Left kidney (tissue), 1 donor: ENCODE measurements at regions not wholly inside any gene's neighbourhood (a gene's known extent, or its start where the extent isn't known, plus 50 kb on each side); places are given as distances from the start of the nearest gene placed in this dataset.
A peak's percentile ranks its signal among the peaks of the same experiment; 100 is the strongest.

ENCODE experiments used
- DNase-seq: peaks from one replicate; pipeline ENCODE4 v3.0.0-alpha.2; 2013

DNA sequence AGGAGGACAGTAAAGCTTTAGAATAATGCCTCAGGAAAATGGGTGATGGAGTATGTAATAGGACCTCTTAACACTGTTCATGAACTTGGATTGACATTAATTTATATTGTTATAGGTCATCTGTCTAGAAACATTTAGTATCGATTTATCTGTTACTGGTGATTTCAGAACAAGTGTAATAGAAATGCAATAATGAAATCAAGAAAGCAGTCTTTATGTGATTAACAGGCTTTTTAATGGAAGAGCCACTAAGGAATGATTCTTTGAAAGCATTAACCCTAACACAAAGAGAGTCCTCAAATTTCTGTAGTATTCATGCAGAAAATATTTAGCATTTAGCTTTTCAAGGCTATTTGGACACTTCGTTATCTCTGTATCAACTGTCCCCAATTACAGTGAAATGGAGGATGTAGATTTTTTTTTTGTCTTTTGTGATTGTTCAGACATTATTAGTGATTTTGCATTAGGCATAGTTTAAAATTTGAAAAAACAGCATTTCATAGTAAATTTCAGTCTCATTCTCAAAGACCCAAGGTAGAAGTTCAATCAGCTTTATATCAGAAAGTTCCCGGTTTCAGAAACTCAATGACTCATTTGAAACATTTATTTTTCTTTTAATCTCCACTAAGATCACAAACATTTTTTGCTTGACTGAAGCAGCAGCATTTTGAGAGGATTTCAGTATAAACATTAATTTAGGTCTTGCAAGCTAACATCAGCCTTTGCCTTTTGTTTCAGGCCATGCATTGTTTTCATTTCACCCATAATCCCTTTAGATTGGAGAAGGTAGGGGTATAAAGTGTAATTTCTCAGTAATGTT is 56.3 kb downstream of the AGTR2 start:
- DNase-seq, result no peak

DNA sequence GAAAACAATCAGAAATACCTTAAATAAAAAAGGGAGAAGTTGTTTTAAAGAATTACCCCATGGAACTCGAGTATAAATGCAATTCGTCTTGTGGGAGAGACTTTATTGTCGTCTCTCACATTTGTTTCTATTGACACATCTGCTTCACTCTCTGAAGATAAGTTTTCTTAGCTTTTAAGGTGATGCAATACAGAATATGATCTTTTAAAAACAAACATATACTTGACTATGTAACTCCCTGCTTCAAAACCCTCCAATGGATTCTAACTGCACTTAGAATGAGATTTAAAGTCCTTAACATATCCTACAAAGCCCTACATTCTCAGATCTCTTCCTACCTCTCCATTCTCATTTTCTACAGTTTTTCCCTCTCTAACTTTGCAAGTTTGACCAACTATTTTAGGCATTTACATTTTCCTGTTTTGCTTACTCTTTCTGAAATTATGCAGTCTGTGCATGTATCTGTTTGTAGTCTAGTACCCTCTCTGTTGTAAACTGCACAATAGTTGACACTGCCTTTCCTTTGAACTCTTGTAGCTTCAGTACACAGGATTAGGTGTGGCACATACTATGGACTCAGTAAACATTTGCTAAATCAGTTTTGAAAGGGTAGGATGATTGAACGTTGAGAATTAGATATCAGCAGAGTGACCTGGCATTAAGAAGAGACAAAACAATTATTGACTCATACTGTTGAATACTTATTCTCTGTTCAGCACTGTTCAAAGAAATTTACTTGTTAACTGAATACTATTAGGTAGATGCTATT is 59.8 kb downstream of the AGTR2 start:
- DNase-seq, result no peak

- DNase-seq, result no peak
These were observed 62.3 kb downstream of the AGTR2 start for GRCh38 chrX:116232833-116233232.

- DNase-seq, result no peak
These were observed 66.1 kb downstream of the AGTR2 start for GRCh38 chrX:116236666-116237065.

GRCh38 chrX:116238093-116238492 is 67.5 kb downstream of the AGTR2 start:
- no peak for DNase-seq

- DNase-seq, result no peak
These were observed 68.2 kb downstream of the AGTR2 start for GRCh38 chrX:116238567-116239255.

GRCh38 chrX:116239944-116240840 is 69.6 kb downstream of the AGTR2 start:
- DNase-seq, result no peak

- DNase-seq, result no peak
These were observed 70.5 kb downstream of the AGTR2 start for GRCh38 chrX:116241001-116241400.

- DNase-seq, result no peak
These were observed 72.5 kb downstream of the AGTR2 start for GRCh38 chrX:116243039-116243438.

DNA sequence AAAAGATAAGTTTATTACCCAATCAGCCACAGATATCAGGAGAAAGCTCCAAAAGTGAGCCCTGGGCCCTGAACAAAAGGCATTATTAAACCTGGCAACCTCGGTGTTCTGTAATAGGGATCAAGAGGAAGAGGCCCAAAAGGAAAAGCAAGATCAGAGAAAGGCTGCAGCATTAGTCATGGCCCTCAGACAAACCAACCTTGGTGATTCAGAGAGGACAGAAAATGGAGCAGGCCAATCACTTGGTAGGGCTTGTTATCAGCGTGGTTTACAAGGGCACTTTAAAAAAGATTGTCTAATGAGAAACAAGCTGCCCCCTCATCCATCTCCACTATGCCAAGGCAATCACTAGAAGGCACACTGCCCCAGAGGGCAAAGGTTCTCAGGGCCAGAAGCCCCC is 75.7 kb downstream of the AGTR2 start:
- DNase-seq, result no peak

DNA sequence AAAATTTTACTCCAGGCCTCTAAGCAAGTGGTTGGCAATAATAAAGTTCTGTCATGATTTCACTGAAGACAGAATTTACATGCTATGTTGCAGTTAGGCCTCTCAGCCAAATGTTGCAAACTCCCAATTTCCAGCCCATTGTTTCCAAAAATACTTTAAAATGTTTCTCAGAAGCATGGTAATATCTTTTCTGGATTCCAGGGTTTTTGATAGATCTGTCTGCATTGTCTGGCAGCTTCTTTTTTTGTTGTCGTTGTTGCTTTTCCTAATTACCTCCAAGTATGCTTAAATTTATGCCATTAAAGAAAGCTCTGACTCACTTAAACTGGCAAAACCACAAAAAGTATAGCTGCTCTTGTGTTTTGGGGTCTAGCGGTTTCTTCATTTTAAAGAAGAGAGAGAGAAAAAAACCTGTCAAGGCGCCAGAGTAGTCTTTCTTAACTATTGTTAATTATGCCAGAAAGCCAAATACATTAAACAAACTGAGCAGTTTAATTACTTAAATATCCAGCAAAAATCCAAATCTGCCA is 97.0 kb downstream of the AGTR2 start:
- no peak for DNase-seq

DNA sequence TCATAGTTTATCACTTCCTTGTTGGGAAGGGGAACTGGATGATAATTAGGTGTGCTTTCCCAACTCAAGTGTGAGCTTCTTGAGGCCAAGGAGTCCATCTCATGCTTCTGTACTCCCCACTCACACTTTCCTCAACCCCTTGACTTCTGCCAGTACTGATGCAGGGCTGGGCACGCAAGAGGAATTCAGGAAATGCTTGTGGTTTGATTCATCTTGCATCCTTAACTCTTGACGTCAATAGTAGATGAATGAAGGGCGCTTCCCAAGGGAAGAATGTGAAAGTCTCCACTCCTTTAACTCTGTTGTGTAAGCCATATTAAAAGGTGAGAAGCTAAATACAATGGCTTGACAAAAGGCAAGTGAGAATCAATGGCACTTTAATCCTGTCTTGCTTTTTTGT is 101.8 kb downstream of the AGTR2 start:
- DNase-seq, result no peak

DNA sequence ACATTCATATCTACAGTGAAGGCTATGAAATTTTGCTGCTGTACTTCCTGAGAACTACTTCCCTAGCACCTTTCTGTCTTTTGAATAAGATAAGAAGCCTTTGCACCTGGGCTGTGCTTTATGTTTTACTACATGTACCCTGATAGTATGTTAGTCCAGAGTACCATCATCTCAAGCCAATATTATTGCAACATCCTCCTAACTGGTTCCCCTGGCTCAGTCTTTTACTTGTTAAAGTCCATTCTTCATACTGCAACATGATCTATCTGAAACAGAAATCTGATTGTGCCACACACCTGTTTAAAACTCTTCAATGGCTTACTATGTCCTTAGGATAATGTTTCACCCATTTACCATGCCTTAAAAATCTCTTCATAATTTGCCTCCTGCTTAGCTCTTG is 102.3 kb downstream of the AGTR2 start:
- no peak for DNase-seq

DNA sequence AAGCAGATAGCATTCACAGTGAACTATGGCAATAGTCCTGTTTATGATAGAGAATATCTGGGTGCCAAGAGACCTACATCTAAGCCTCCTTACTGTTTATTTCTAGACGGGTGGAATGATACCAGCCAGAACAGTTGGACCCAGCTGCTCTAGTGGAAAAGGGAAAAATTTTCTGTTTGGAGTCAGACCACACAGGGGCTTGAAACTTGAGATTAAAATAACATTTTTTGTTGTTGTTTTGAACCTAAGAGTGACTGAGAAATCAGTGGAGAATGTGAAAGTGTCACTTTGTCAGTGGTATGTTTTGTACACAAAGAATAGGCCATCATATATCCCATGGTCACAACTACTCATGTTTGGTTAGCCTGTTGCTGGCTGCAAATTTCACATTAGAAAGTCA is 105.7 kb downstream of the AGTR2 start:
- DNase-seq, result no peak

- DNase-seq, result peak; percentile 20
These were observed 107.0 kb downstream of the AGTR2 start for GRCh38 chrX:116277351-116278225.

DNA sequence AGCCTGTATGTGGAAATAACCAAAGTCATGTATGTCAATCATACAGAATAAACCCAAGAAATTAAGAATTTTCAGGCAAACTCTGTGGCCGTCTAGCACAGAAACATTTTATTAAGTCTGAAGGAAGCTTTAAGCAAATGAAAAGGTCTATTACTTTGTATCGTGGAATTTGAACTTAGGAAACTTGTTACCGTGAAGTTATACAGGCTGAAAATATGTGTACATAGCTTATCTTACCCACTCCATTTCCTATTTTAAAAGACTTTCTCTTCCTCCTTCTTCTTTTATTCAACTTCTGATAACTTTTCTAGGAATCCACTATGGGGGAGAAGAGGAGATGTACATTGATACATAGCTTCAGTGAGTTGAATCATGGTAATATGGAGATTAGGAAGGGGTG is 108.3 kb downstream of the AGTR2 start:
- no peak for DNase-seq

GRCh38 chrX:116281106-116281505 is 110.6 kb downstream of the AGTR2 start:
- DNase-seq, result no peak

DNA sequence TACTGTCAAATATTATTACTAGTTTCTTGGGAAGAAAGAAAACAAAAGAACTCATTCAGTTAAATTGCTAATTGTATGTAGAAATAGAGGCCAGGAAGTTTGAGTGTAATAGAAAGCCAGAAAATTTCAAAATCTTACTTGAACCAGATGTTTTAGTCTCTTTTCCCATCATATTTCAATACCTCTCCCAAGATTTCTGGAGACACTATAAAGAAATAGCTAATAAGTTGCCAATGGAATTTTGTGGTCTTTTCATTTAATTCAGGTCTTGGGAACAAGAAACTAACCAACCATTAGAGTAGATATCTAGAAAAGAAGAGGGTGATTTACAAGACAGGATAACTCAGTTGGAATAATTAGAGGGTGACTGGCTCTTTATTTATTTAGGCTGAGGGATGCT is 112.2 kb downstream of the AGTR2 start:
- no peak for DNase-seq

DNA sequence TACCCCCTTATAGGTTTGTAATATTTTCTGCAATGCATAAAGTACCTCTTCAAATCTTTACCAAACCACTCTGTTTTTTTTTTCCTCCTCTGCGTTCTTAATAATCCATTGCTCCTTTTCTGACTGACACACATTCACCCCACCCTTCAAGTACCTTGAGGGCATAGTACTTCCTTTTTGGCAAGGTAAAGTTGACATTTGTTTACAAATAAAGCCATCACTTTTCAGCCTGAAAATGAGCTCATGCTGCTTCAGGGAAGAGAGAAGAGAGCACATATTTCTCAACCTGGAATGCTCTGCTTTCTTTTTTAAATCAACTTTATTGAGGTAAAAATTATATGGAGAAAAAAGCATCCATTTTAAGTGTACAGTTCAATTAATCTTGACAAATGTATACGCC is 113.9 kb downstream of the AGTR2 start:
- no peak for DNase-seq

DNA sequence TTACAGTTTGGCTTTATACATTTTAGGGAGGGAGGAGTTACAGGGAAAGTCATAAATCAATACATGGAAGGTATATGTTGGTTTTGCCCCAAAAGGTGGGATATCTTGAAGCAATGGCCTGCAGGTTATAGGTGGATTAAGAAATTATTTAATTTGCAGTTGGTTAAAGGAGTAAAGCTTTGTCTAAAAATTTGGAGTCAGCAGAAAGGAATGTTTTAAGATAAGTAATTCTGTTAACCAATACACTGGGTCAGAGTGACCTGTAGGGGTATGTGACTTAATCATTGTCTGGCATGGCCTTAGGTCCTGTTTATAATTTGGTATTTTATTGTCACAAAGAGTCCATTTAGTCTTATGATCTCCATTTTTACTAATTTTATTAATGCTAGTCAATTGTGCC is 115.0 kb downstream of the AGTR2 start:
- DNase-seq, result no peak

- DNase-seq, result no peak
These were observed 119.0 kb downstream of the AGTR2 start for GRCh38 chrX:116289592-116289991.
